ENCODE measurements at regions not wholly inside any gene's neighbourhood (a gene's known extent, or its start where the extent isn't known, plus 50 kb on each side); places are given as distances from the start of the nearest gene placed in this dataset.

GRCh38 chr10:105770524-105771212, 1129.6 kb downstream of the SORCS3 start:
- H2AFZ ChIP-seq (replicated peaks; ENCODE audit: low read length, poor library complexity) = no peak overlapping the region
- POLR2A ChIA-PET (ENCODE audit: unreplicated experiment) = no interaction called here
- no peaks in the 10 kb centered on the region for H3K4me1 ChIP-seq (ENCODE audit: control insufficient read depth, insufficient read depth, low read length)
- H3K9ac ChIP-seq (ENCODE audit: low read depth, low read length) = no peak overlapping the region
- H3K9me1 ChIP-seq (ENCODE audit: insufficient read depth, low read length) = no peaks in the 10 kb centered on the region
- H2AK9ac ChIP-seq (replicated peaks; ENCODE audit: low read depth, low read length, poor library complexity) = no peak overlapping the region
- no peak overlapping the region for H4K8ac ChIP-seq (ENCODE audit: low read depth in 2 of 2, low read length in 2 of 2)
- dilution Hi-C loops (cut with HindIII; ENCODE audit: low sequenced_read_pairs, unreplicated experiment) = no loop called here
- no peak overlapping the region for H3K4me2 ChIP-seq (ENCODE audit: low read depth, low read length)
- no peaks in the 10 kb centered on the region for H4K20me1 ChIP-seq (ENCODE audit: insufficient read depth, low read length)
- CTCF ChIA-PET = no interaction called here
- no peak overlapping the region for H3K14ac ChIP-seq (replicated peaks; ENCODE audit: low read depth, low read length)
- DNase-seq (no peak), ATAC-seq (ENCODE audit: low read depth) (no peak)
- peaks cover 6% of the 10 kb centered on the region; the same call in 1 of the 2 replicates for H3K9me3 ChIP-seq (ENCODE audit: control insufficient read depth, insufficient read depth, low read length)
- no peaks in the 10 kb centered on the region for H3K27me3 ChIP-seq (ENCODE audit: control insufficient read depth, insufficient read depth, low read length)
- H2BK120ac ChIP-seq (ENCODE audit: low read depth, low read length) = no peak overlapping the region
- no peak overlapping the region for H3K23ac ChIP-seq (ENCODE audit: low read depth, low read length)
- no peak overlapping the region for H3K18ac ChIP-seq (ENCODE audit: low read depth, low read length)
- H3K4ac ChIP-seq (ENCODE audit: low read depth, low read length) = no peak overlapping the region
- BruUV-seq (replicated peaks) = no TSS peak
- TF ChIP-seq RAD21 (IDR thresholded peaks at IDR 0.05; ENCODE audit: low read length) = no peak
- TF ChIP-seq CEBPB (IDR thresholded peaks at IDR 0.05; ENCODE audit: low read depth, low read length) = no peak
- TF ChIP-seq RCOR1 (IDR thresholded peaks at IDR 0.05; ENCODE audit: insufficient replicate concordance, low read length) = no peak
- no peak for TF ChIP-seq CTCF (conservative IDR thresholded peaks at IDR 0.05; ENCODE audit: low read depth, low read length)
- no peak for TF ChIP-seq MAFK (IDR thresholded peaks at IDR 0.05; ENCODE audit: low read depth, low read length)
- no peak for TF ChIP-seq NFE2L2 (IDR thresholded peaks at IDR 0.05; ENCODE audit: low read depth, low read length)
- TF ChIP-seq ELK1 (IDR thresholded peaks at IDR 0.05; ENCODE audit: borderline replicate concordance, low read depth, low read length) = no peak
- no peak for TF ChIP-seq POLR2A (IDR thresholded peaks at IDR 0.05; ENCODE audit: low read depth, low read length)
- no peak for TF ChIP-seq RFX5 (IDR thresholded peaks at IDR 0.05; ENCODE audit: low read depth, low read length)
- TF ChIP-seq CHD1 (IDR thresholded peaks at IDR 0.05; ENCODE audit: low read depth, low read length) = no peak
- TF ChIP-seq USF2 (IDR thresholded peaks at IDR 0.05; ENCODE audit: low read depth, low read length) = no peak
- no peak for TF ChIP-seq SMC3 (IDR thresholded peaks at IDR 0.05; ENCODE audit: low read depth, low read length)
- no peak for TF ChIP-seq MXI1 (IDR thresholded peaks at IDR 0.05; ENCODE audit: borderline replicate concordance, low read depth, low read length)
- no peak for TF ChIP-seq MAZ (IDR thresholded peaks at IDR 0.05; ENCODE audit: borderline replicate concordance, low read depth, low read length)
- H3K4me3 ChIP-seq (ENCODE audit: insufficient read depth, low read depth, low read length) = no peak overlapping the region
- no peaks in the 10 kb centered on the region for H3K79me1 ChIP-seq (ENCODE audit: low read depth in 1 of 2, low read length in 2 of 2)
- no peak overlapping the region for H4K5ac ChIP-seq (ENCODE audit: low read depth, low read length)
- intact Hi-C loops (cut with micrococcal nuclease) = no loop called here
- no peaks in the 10 kb centered on the region for H3K36me3 ChIP-seq (ENCODE audit: control insufficient read depth, insufficient read depth, low read length)
- no peak overlapping the region for H3K56ac ChIP-seq (ENCODE audit: extremely low read depth, insufficient read depth, low read length)
- no peak overlapping the region for H2BK15ac ChIP-seq (ENCODE audit: low read depth, low read length)
- no peak overlapping the region for H3K27ac ChIP-seq (ENCODE audit: insufficient read depth, low read length)
- H2BK5ac ChIP-seq (ENCODE audit: low read depth, low read length, poor library complexity, severe bottlenecking) = no peak overlapping the region
- no peak overlapping the region for H2AK5ac ChIP-seq (ENCODE audit: low read depth, low read length)
- no peak overlapping the region for H4K91ac ChIP-seq (ENCODE audit: insufficient read depth, low read depth, low read length)
- no peak overlapping the region for H2BK20ac ChIP-seq (ENCODE audit: low read depth, low read length)
- no CpG with 5 or more reads among the region's 2 CpGs for WGBS, 2 experiments (ENCODE audit: extremely low coverage in 2 of 2, insufficient read length in 1 of 2)
- in situ Hi-C loops (cut with MboI; ENCODE audit: low sequenced_read_pairs) = no loop called here
